ENCODE measurements at regions not wholly inside any gene's neighbourhood (a gene's known extent, or its start where the extent isn't known, plus 50 kb on each side); places are given as distances from the start of the nearest gene placed in this dataset.
"Not testable (repeated sequence)": the region's sequence is repeated elsewhere in the genome, so short reads cannot be mapped to it uniquely, and the experiment has no call there.

GRCh38 chr5:118310401-118310800 is 677.9 kb downstream of the DTWD2 start:
- in situ Hi-C loops (cut with MboI; ENCODE audit: low sequenced_read_pairs): no loop called here

GRCh38 chr5:118303296-118303695 is 685.1 kb downstream of the DTWD2 start:
- in situ Hi-C loops (cut with MboI; ENCODE audit: low sequenced_read_pairs): no loop called here

- in situ Hi-C loops (cut with MboI; ENCODE audit: low sequenced_read_pairs): no loop called here
Measured at GRCh38 chr5:118302786-118303185, 685.6 kb downstream of the DTWD2 start.

- in situ Hi-C loops (cut with MboI; ENCODE audit: low sequenced_read_pairs): no loop called here
Measured at GRCh38 chr5:118301696-118302095, 686.7 kb downstream of the DTWD2 start.

GRCh38 chr5:118295045-118295444 is 693.3 kb downstream of the DTWD2 start:
- in situ Hi-C loops (cut with MboI; ENCODE audit: low sequenced_read_pairs): no loop called here

- in situ Hi-C loops (cut with MboI; ENCODE audit: low sequenced_read_pairs): no loop called here
Measured at GRCh38 chr5:118293378-118293777, 695.0 kb downstream of the DTWD2 start.

GRCh38 chr5:118290204-118290603 is 698.1 kb downstream of the DTWD2 start:
- in situ Hi-C loops (cut with MboI; ENCODE audit: low sequenced_read_pairs): no loop called here

- in situ Hi-C loops (cut with MboI; ENCODE audit: low sequenced_read_pairs): not testable (repeated sequence)
Measured at GRCh38 chr5:118284230-118284629, 704.1 kb downstream of the DTWD2 start.

DNA sequence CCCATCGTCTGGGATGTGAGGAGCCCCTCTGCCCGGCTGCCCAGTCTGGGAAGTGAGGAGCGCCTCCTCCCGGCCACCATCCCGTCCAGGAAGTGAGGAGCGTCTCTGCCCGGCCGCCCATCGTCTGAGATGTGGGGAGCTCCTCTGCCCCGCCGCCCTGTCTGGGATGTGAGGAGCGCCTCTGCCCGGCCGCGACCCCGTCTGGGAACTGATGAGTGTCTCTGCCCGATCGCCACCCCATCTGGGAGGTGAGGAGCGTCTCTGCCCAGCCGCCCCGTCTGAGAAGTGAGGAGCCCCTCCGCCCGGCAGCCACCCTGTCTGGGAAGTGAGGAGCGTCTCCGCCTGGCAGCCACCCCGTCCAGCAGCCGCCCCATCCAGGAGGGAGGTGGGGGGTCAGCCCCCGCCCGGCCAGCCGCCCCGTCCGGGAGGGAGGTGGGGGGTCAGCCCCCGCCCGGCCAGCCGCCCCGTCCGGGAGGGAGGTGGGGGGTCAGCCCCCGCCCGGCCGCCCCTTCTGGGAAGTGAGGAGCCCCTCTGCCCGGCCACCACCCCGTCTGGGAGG is 705.8 kb downstream of the DTWD2 start:
- in situ Hi-C loops (cut with MboI; ENCODE audit: low sequenced_read_pairs): not testable (repeated sequence)

- in situ Hi-C loops (cut with MboI; ENCODE audit: low sequenced_read_pairs): no loop called here
Measured at GRCh38 chr5:118279540-118280294, 708.6 kb downstream of the DTWD2 start.

DNA sequence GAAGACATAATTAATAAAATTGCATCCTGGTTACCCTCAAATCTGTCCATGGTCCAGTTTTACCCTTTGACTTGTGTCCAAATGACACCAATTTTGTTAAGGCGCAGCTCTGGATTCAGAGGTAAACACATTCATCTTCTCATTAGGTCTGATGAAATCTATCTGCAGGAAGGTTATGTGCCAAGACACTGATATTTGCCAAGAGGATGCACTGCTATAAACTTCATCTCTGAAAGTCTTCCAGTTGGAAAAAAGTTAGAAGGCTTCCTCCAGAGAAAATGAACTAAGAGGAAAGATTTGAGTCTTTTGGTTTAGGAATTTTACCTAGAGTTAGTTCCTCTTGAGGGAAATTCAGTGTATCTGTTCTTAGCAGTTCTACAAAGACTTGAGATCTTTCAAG is 717.8 kb downstream of the DTWD2 start:
- in situ Hi-C loops (cut with MboI; ENCODE audit: low sequenced_read_pairs): no loop called here

- in situ Hi-C loops (cut with MboI; ENCODE audit: low sequenced_read_pairs): no loop called here
Measured at GRCh38 chr5:118258223-118258622, 730.1 kb downstream of the DTWD2 start.

GRCh38 chr5:118257066-118257465 is 731.3 kb downstream of the DTWD2 start:
- in situ Hi-C loops (cut with MboI; ENCODE audit: low sequenced_read_pairs): no loop called here

- in situ Hi-C loops (cut with MboI; ENCODE audit: low sequenced_read_pairs): no loop called here
Measured at GRCh38 chr5:118253225-118254061, 734.9 kb downstream of the DTWD2 start.

- in situ Hi-C loops (cut with MboI; ENCODE audit: low sequenced_read_pairs): no loop called here
Measured at GRCh38 chr5:118249386-118249785, 739.0 kb downstream of the DTWD2 start.

- in situ Hi-C loops (cut with MboI; ENCODE audit: low sequenced_read_pairs): no loop called here
Measured at GRCh38 chr5:118247458-118247857, 740.9 kb downstream of the DTWD2 start.

- in situ Hi-C loops (cut with MboI; ENCODE audit: low sequenced_read_pairs): no loop called here
Measured at GRCh38 chr5:118243613-118244012, 744.7 kb downstream of the DTWD2 start.

GRCh38 chr5:118243068-118243467 is 745.3 kb downstream of the DTWD2 start:
- in situ Hi-C loops (cut with MboI; ENCODE audit: low sequenced_read_pairs): no loop called here

- in situ Hi-C loops (cut with MboI; ENCODE audit: low sequenced_read_pairs): no loop called here
Measured at GRCh38 chr5:118236108-118236849, 752.1 kb downstream of the DTWD2 start.

GRCh38 chr5:118233606-118234005 is 754.7 kb downstream of the DTWD2 start:
- in situ Hi-C loops (cut with MboI; ENCODE audit: low sequenced_read_pairs): no loop called here

DNA sequence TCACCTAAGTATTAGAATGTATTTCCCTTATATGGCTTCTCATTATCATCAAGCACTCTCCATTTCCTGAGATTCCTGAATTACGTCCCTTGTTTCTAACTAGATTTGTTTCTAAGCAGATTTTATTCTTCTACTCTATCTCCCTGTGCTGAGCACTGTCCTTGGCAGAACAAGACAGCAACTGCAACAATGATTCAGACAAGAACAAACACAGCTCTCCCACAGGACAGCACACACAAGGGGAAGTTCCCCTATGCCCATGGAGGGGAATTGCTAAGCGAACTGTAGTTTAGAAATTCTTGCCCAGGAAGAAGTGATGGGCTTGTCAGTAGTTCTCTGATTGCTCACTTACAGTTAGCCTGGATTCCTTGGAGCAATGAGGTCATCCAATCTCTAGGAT is 759.9 kb downstream of the DTWD2 start:
- in situ Hi-C loops (cut with MboI; ENCODE audit: low sequenced_read_pairs): no loop called here

Data from HL-60/S4 (cell line).